ENCODE measurements at regions not wholly inside any gene's neighbourhood (a gene's known extent, or its start where the extent isn't known, plus 50 kb on each side); places are given as distances from the start of the nearest gene placed in this dataset.

- no peak for TF ChIP-seq ZC3H10 (CRISPR knock-in tag; IDR thresholded peaks at IDR 0.05)
- TF ChIP-seq RARB (CRISPR knock-in tag; IDR thresholded peaks at IDR 0.05), result no peak
- TF ChIP-seq ARNTL (CRISPR knock-in tag; IDR thresholded peaks at IDR 0.05; ENCODE audit: borderline replicate concordance, low read depth), result no peak
- no peak for TF ChIP-seq ZFP30 (CRISPR knock-in tag; IDR thresholded peaks at IDR 0.05)
- no peak for TF ChIP-seq CREB5 (CRISPR knock-in tag; IDR thresholded peaks at IDR 0.05; ENCODE audit: low read depth)
- TF ChIP-seq PATZ1 (CRISPR knock-in tag; IDR thresholded peaks at IDR 0.05; ENCODE audit: borderline replicate concordance), result no peak
- no peak for TF ChIP-seq SNAI2 (CRISPR knock-in tag; IDR thresholded peaks at IDR 0.05)
- no peak for TF ChIP-seq CSRNP3 (CRISPR knock-in tag; IDR thresholded peaks at IDR 0.05)
- TF ChIP-seq ESRRG (CRISPR knock-in tag; IDR thresholded peaks at IDR 0.05), result no peak
- no peak for TF ChIP-seq BACH2 (CRISPR knock-in tag; IDR thresholded peaks at IDR 0.05; ENCODE audit: borderline replicate concordance)
- no peak for TF ChIP-seq TCF4 (CRISPR knock-in tag; IDR thresholded peaks at IDR 0.05; ENCODE audit: borderline replicate concordance)
- no peak for TF ChIP-seq PPARA (CRISPR knock-in tag; IDR thresholded peaks at IDR 0.05; ENCODE audit: borderline replicate concordance)
- TF ChIP-seq POU6F1 (CRISPR knock-in tag; IDR thresholded peaks at IDR 0.05; ENCODE audit: borderline replicate concordance, low read depth), result no peak
- TF ChIP-seq TSHZ2 (CRISPR knock-in tag; IDR thresholded peaks at IDR 0.05), result no peak
- TF ChIP-seq TOX (CRISPR knock-in tag; IDR thresholded peaks at IDR 0.05; ENCODE audit: borderline replicate concordance), result no peak
- no peak for TF ChIP-seq ZNF565 (CRISPR knock-in tag; conservative IDR thresholded peaks at IDR 0.05; ENCODE audit: low read depth)
- no peak for TF ChIP-seq ZFP3 (CRISPR knock-in tag; IDR thresholded peaks at IDR 0.05)
- TF ChIP-seq GLIS3 (CRISPR knock-in tag; IDR thresholded peaks at IDR 0.05), result no peak
- no peak for ATAC-seq
These were observed 354.5 kb upstream of the SYNCRIP start for GRCh38 chr6:85997206-85997605.

GRCh38 chr6:85996034-85996375 is 353.3 kb upstream of the SYNCRIP start:
- no peak for ATAC-seq
- TF ChIP-seq SNAI2 (CRISPR knock-in tag; IDR thresholded peaks at IDR 0.05), result no peak
- TF ChIP-seq CREB5 (CRISPR knock-in tag; IDR thresholded peaks at IDR 0.05; ENCODE audit: low read depth), result no peak
- no peak for TF ChIP-seq TCF4 (CRISPR knock-in tag; IDR thresholded peaks at IDR 0.05; ENCODE audit: borderline replicate concordance)
- TF ChIP-seq PATZ1 (CRISPR knock-in tag; IDR thresholded peaks at IDR 0.05; ENCODE audit: borderline replicate concordance), result no peak
- no peak for TF ChIP-seq ESRRG (CRISPR knock-in tag; IDR thresholded peaks at IDR 0.05)
- no peak for TF ChIP-seq ZFP3 (CRISPR knock-in tag; IDR thresholded peaks at IDR 0.05)
- TF ChIP-seq CSDC2 (CRISPR knock-in tag; IDR thresholded peaks at IDR 0.05), result no peak
- no peak for TF ChIP-seq CSRNP3 (CRISPR knock-in tag; IDR thresholded peaks at IDR 0.05)
- TF ChIP-seq POU6F1 (CRISPR knock-in tag; IDR thresholded peaks at IDR 0.05; ENCODE audit: borderline replicate concordance, low read depth), result no peak
- no peak for TF ChIP-seq PPARA (CRISPR knock-in tag; IDR thresholded peaks at IDR 0.05; ENCODE audit: borderline replicate concordance)

All from SK-N-SH treated with all-trans-retinoic acid at 6 μM for 48 hours (cell line).